ENCODE measurements at regions not wholly inside any gene's neighbourhood (a gene's known extent, or its start where the extent isn't known, plus 50 kb on each side); places are given as distances from the start of the nearest gene placed in this dataset.

- POLR2A ChIA-PET: no interaction called here
- WGBS (ENCODE audit: insufficient coverage): 100% methylated on average over 3 of the region's 4 CpGs
- no peak overlapping the region for H3K4me3 ChIP-seq (ENCODE audit: control insufficient read depth in 1 of 7, extremely low read depth in 1 of 7, insufficient read depth in 4 of 7, low read depth in 2 of 7, low read length in 6 of 7)
- DNase-seq: no peak
- no peaks in the 10 kb centered on the region for H3K4me1 ChIP-seq (ENCODE audit: control extremely low read depth in 1 of 4, control insufficient read depth in 4 of 4, insufficient read depth in 4 of 4, low read length in 3 of 4)
- H3K27me3 ChIP-seq (replicated peaks in 2 of 5; ENCODE audit: control insufficient read depth in 4 of 5, insufficient read depth in 5 of 5, low read length in 4 of 5): no peaks in the 10 kb centered on the region
- H3K9me3 ChIP-seq (ENCODE audit: control extremely low read depth in 1 of 5, control insufficient read depth in 4 of 5, insufficient read depth in 2 of 5, low read depth in 1 of 5, low read length in 4 of 5): no peaks in the 10 kb centered on the region
- CTCF ChIA-PET: no interaction called here
- H3K27ac ChIP-seq (ENCODE audit: insufficient read depth in 1 of 2, low read depth in 1 of 2, low read length in 2 of 2, poor library complexity in 1 of 2, severe bottlenecking in 2 of 2): no peak overlapping the region
- H3K36me3 ChIP-seq (ENCODE audit: control insufficient read depth in 4 of 4, insufficient read depth in 4 of 4, low read length in 3 of 4): no peaks in the 10 kb centered on the region
Measured at GRCh38 chr13:33582121-33582520, 235.8 kb upstream of the RFC3 start.

DNA sequence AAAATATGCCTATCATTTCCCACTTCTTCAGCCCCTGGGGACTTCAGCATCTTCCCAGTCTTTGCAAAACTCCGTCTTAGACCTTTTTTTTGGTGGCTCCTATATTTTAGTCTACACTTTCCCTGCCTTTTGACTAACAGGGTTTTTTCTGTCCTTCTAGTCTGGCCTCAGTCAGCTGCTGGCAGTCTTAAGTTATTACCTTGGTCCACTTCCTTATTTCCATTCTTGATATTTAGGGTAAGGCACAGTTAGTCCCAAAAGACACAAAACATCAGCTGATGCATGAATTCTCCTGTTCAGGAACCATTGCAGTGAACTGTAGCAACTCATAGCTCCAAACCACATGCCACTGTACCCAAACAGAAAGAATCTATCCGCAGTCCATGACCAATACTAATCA, 234.6 kb upstream of the RFC3 start:
- Histone ChIP-seq H3K27me3 (replicated peaks in 2 of 5; ENCODE audit: control insufficient read depth in 4 of 5, insufficient read depth in 5 of 5, low read length in 4 of 5) (no peaks in the 10 kb centered on the region), H3K27ac (ENCODE audit: insufficient read depth in 1 of 2, low read depth in 1 of 2, low read length in 2 of 2, poor library complexity in 1 of 2, severe bottlenecking in 2 of 2) (no peak overlapping the region), H3K4me1 (ENCODE audit: control extremely low read depth in 1 of 4, control insufficient read depth in 4 of 4, insufficient read depth in 4 of 4, low read length in 3 of 4) (no peaks in the 10 kb centered on the region), H3K4me3 (ENCODE audit: control insufficient read depth in 1 of 7, extremely low read depth in 1 of 7, insufficient read depth in 4 of 7, low read depth in 2 of 7, low read length in 6 of 7) (no peak overlapping the region), H3K36me3 (ENCODE audit: control insufficient read depth in 4 of 4, insufficient read depth in 4 of 4, low read length in 3 of 4) (no peaks in the 10 kb centered on the region), H3K9me3 (ENCODE audit: control extremely low read depth in 1 of 5, control insufficient read depth in 4 of 5, insufficient read depth in 2 of 5, low read depth in 1 of 5, low read length in 4 of 5) (no peaks in the 10 kb centered on the region)
- ChIA-PET CTCF (no interaction called here), POLR2A (no interaction called here)
- no peak for DNase-seq
- WGBS (ENCODE audit: insufficient coverage): 100% methylated on average over 1 of the region's 2 CpGs

DNA sequence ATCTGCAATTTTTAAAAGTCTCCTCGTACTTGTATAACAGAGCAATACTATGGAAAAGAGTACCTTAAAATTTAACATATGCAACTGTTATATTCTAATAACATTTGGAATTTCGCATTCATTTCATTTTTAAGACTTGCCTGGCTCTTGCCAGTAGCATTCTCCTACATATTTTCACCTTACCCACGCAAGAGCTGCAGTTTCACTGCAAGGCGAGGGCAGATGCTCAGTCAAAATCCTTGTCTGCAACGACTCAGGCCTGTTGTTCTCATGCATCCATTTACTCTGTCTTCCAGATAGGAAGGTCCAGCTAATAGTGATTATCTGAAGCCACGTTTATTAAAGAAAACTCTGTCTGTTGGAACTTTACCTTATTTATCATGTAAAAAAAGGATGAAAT, 227.0 kb upstream of the RFC3 start:
- Histone ChIP-seq H3K27ac (ENCODE audit: insufficient read depth in 1 of 2, low read depth in 1 of 2, low read length in 2 of 2, poor library complexity in 1 of 2, severe bottlenecking in 2 of 2) (no peak overlapping the region), H3K27me3 (replicated peaks in 2 of 5; ENCODE audit: control insufficient read depth in 4 of 5, insufficient read depth in 5 of 5, low read length in 4 of 5) (no peaks in the 10 kb centered on the region), H3K36me3 (ENCODE audit: control insufficient read depth in 4 of 4, insufficient read depth in 4 of 4, low read length in 3 of 4) (no peaks in the 10 kb centered on the region), H3K4me3 (ENCODE audit: control insufficient read depth in 1 of 7, extremely low read depth in 1 of 7, insufficient read depth in 4 of 7, low read depth in 2 of 7, low read length in 6 of 7) (no peak overlapping the region), H3K4me1 (ENCODE audit: control extremely low read depth in 1 of 4, control insufficient read depth in 4 of 4, insufficient read depth in 4 of 4, low read length in 3 of 4) (no peaks in the 10 kb centered on the region), H3K9me3 (ENCODE audit: control extremely low read depth in 1 of 5, control insufficient read depth in 4 of 5, insufficient read depth in 2 of 5, low read depth in 1 of 5, low read length in 4 of 5) (no peaks in the 10 kb centered on the region)
- 100% methylated on average over 3 of the region's 6 CpGs for WGBS (ENCODE audit: insufficient coverage)
- no peak for DNase-seq
- ChIA-PET CTCF (no interaction called here), POLR2A (no interaction called here)

DNA sequence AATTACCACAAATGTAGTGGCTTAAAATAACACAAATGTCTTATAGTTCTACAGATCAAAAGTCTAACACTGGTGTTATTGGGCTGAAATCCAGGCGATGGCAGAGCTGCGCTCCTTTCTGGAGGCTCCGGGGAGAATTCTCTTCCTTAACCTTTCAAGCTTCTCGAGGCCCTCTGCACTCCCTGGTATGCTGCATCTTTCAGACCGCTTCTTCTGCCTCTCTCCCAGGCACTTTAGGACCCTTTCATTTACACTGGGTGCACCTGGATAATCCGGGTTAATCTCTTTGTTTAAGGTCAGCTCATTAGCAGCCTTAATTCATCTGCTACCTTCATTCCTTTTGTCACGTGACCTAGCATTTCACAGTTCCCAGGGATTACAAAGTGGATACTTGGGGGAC, 211.3 kb upstream of the RFC3 start:
- Histone ChIP-seq H3K27me3 (replicated peaks in 2 of 5; ENCODE audit: control insufficient read depth in 4 of 5, insufficient read depth in 5 of 5, low read length in 4 of 5) (no peaks in the 10 kb centered on the region), H3K9me3 (ENCODE audit: control extremely low read depth in 1 of 5, control insufficient read depth in 4 of 5, insufficient read depth in 2 of 5, low read depth in 1 of 5, low read length in 4 of 5) (peaks cover 0 to 5% (median 2%) of the 10 kb centered on the region in 5 experiments), H3K4me1 (ENCODE audit: control extremely low read depth in 1 of 4, control insufficient read depth in 4 of 4, insufficient read depth in 4 of 4, low read length in 3 of 4) (no peaks in the 10 kb centered on the region), H3K27ac (ENCODE audit: insufficient read depth in 1 of 2, low read depth in 1 of 2, low read length in 2 of 2, poor library complexity in 1 of 2, severe bottlenecking in 2 of 2) (no peak overlapping the region), H3K36me3 (ENCODE audit: control insufficient read depth in 4 of 4, insufficient read depth in 4 of 4, low read length in 3 of 4) (no peaks in the 10 kb centered on the region), H3K4me3 (ENCODE audit: control insufficient read depth in 1 of 7, extremely low read depth in 1 of 7, insufficient read depth in 4 of 7, low read depth in 2 of 7, low read length in 6 of 7) (no peak overlapping the region)
- WGBS (ENCODE audit: insufficient coverage): 77% methylated on average over 5 of the region's 7 CpGs
- CTCF ChIA-PET: no interaction called here
- POLR2A ChIA-PET: no interaction called here
- no peak for DNase-seq

- no peak for DNase-seq
- Histone ChIP-seq H3K4me3 (ENCODE audit: control insufficient read depth in 1 of 7, extremely low read depth in 1 of 7, insufficient read depth in 4 of 7, low read depth in 2 of 7, low read length in 6 of 7) (no peak overlapping the region), H3K4me1 (ENCODE audit: control extremely low read depth in 1 of 4, control insufficient read depth in 4 of 4, insufficient read depth in 4 of 4, low read length in 3 of 4) (no peaks in the 10 kb centered on the region), H3K9me3 (ENCODE audit: control extremely low read depth in 1 of 5, control insufficient read depth in 4 of 5, insufficient read depth in 2 of 5, low read depth in 1 of 5, low read length in 4 of 5) (no peaks in the 10 kb centered on the region), H3K27me3 (replicated peaks in 2 of 5; ENCODE audit: control insufficient read depth in 4 of 5, insufficient read depth in 5 of 5, low read length in 4 of 5) (no peaks in the 10 kb centered on the region), H3K27ac (ENCODE audit: insufficient read depth in 1 of 2, low read depth in 1 of 2, low read length in 2 of 2, poor library complexity in 1 of 2, severe bottlenecking in 2 of 2) (no peak overlapping the region), H3K36me3 (ENCODE audit: control insufficient read depth in 4 of 4, insufficient read depth in 4 of 4, low read length in 3 of 4) (no peaks in the 10 kb centered on the region)
- CTCF ChIA-PET: no interaction called here
- WGBS (ENCODE audit: insufficient coverage): 95% methylated on average over 21 of the region's 27 CpGs
- POLR2A ChIA-PET: no interaction called here
Measured at GRCh38 chr13:33610438-33611120, 207.4 kb upstream of the RFC3 start.

DNA sequence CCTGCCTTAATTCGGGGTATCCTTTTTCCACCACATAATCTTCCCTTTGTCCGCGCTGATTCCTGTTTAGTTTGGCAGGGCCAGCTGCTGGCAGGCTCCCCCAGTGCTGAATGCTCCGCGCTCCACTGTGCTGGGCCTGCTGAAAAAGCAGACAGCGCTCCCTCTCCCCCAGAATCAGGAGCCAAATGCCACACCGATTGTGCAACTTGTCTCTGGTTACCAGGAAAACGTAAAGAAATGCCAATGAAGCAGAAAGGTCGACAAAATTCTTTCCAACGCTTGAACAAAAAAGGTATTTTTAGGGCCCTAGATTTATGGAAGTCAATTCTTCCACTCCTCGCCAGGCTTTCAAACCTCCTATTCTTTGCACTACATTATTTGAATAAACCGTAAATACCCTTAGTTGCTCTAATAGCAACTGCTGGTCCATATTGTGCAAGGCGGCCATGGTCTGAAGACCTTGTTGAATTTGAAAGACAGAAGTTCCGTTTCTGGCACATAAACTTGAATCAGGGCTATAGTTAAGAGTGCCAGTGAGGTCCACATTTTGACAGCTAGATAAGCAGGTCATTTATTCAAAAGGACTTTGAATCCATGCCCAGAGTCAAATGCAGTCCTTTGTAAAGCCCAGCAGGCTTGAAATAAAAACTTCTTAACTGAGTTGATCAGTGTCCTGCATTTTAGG, 206.7 kb upstream of the RFC3 start:
- no peak overlapping the region for H3K4me3 ChIP-seq (ENCODE audit: control insufficient read depth in 1 of 7, extremely low read depth in 1 of 7, insufficient read depth in 4 of 7, low read depth in 2 of 7, low read length in 6 of 7)
- no peak overlapping the region for H3K27ac ChIP-seq (ENCODE audit: insufficient read depth in 1 of 2, low read depth in 1 of 2, low read length in 2 of 2, poor library complexity in 1 of 2, severe bottlenecking in 2 of 2)
- 99% methylated on average over 14 of the region's 14 CpGs for WGBS (ENCODE audit: insufficient coverage)

GRCh38 chr13:33612641-33613638, 205.0 kb upstream of the RFC3 start:
- ChIA-PET POLR2A (no interaction called here), CTCF (no interaction called here)
- WGBS (ENCODE audit: insufficient coverage): 94% methylated on average over 3 of the region's 4 CpGs
- DNase-seq: no peak
- no peak overlapping the region for H3K4me3 ChIP-seq (ENCODE audit: control insufficient read depth in 1 of 7, extremely low read depth in 1 of 7, insufficient read depth in 4 of 7, low read depth in 2 of 7, low read length in 6 of 7)
- H3K27me3 ChIP-seq (replicated peaks in 2 of 5; ENCODE audit: control insufficient read depth in 4 of 5, insufficient read depth in 5 of 5, low read length in 4 of 5): no peaks in the 10 kb centered on the region
- H3K27ac ChIP-seq (ENCODE audit: insufficient read depth in 1 of 2, low read depth in 1 of 2, low read length in 2 of 2, poor library complexity in 1 of 2, severe bottlenecking in 2 of 2): no peak overlapping the region
- H3K4me1 ChIP-seq (ENCODE audit: control extremely low read depth in 1 of 4, control insufficient read depth in 4 of 4, insufficient read depth in 4 of 4, low read length in 3 of 4): no peaks in the 10 kb centered on the region
- no peaks in the 10 kb centered on the region for H3K9me3 ChIP-seq (ENCODE audit: control extremely low read depth in 1 of 5, control insufficient read depth in 4 of 5, insufficient read depth in 2 of 5, low read depth in 1 of 5, low read length in 4 of 5)
- no peaks in the 10 kb centered on the region for H3K36me3 ChIP-seq (ENCODE audit: control insufficient read depth in 4 of 4, insufficient read depth in 4 of 4, low read length in 3 of 4)

More for the DNA sequence above, 206.7 kb upstream of the RFC3 start:
- Histone ChIP-seq H3K4me1 (ENCODE audit: control extremely low read depth in 1 of 4, control insufficient read depth in 4 of 4, insufficient read depth in 4 of 4, low read length in 3 of 4) (no peaks in the 10 kb centered on the region), H3K27me3 (replicated peaks in 2 of 5; ENCODE audit: control insufficient read depth in 4 of 5, insufficient read depth in 5 of 5, low read length in 4 of 5) (no peaks in the 10 kb centered on the region), H3K9me3 (ENCODE audit: control extremely low read depth in 1 of 5, control insufficient read depth in 4 of 5, insufficient read depth in 2 of 5, low read depth in 1 of 5, low read length in 4 of 5) (no peaks in the 10 kb centered on the region), H3K36me3 (ENCODE audit: control insufficient read depth in 4 of 4, insufficient read depth in 4 of 4, low read length in 3 of 4) (no peaks in the 10 kb centered on the region)
- ChIA-PET CTCF (no interaction called here), POLR2A (no interaction called here)
- no peak for DNase-seq
